HEK293 (cell line): ENCODE measurements at regions not wholly inside any gene's neighbourhood (a gene's known extent, or its start where the extent isn't known, plus 50 kb on each side); places are given as distances from the start of the nearest gene placed in this dataset.

Source experiments
- CTCF ChIA-PET: fragments of 350-600 bp; formaldehyde crosslinking; extraction: SDS; loops from one replicate; lab custom pipeline; 2021; ENCODE audit warnings: antibody characterized with exemption; lab: Yijun Ruan, JAX
- POLR2A ChIA-PET: fragments of 300-600 bp; formaldehyde crosslinking; extraction: SDS; loops from one replicate; lab custom pipeline; 2020; ENCODE audit warnings: antibody characterized with exemption, inconsistent platforms; lab: Yijun Ruan, JAX
- H3K27ac ChIP-seq: fragments of 200-500 bp; sonication (Bioruptor generic); 2 replicates; pipeline ENCODE4 v1.5.1; 2014; ENCODE audit warnings: low read depth, low read length, control low read depth, inconsistent platforms; ENCODE audit errors: extremely low read depth
- H3K36me3 ChIP-seq, 2 experiments: fragments of 200-500 bp in 1 of 2; sonication (Bioruptor generic) in 1 of 2; 1 replicate in 1 of 2; 2 replicates in 1 of 2; pipeline ENCODE4 v1.5.1; 2014 to 2017; ENCODE audit warnings: inconsistent platforms in 2 of 2, low read length in 2 of 2; ENCODE audit not compliant: control insufficient read depth in 2 of 2, insufficient read depth in 1 of 2
- H3K4me1 ChIP-seq: fragments of 200-500 bp; sonication (Bioruptor generic); 2 replicates; pipeline ENCODE4 v1.5.1; 2014; ENCODE audit warnings: mild to moderate bottlenecking, low read length, inconsistent platforms; ENCODE audit not compliant: control insufficient read depth, insufficient read depth
- H3K4me3 ChIP-seq: 2 replicates; pipeline ENCODE4 v1.5.1; 2011; ENCODE audit warnings: low read depth, mild to moderate bottlenecking, control low read depth, low read length, moderate library complexity
- H3K9me3 ChIP-seq: fragments of 200-500 bp; sonication (Bioruptor generic); 2 replicates; pipeline ENCODE4 v1.5.1; 2014; ENCODE audit warnings: low read depth, low read length, inconsistent platforms; ENCODE audit not compliant: control insufficient read depth, insufficient read depth
- GFI1B ChIP-seq: fragments of 450-650 bp; formaldehyde crosslinking; IDR thresholded peaks from 2 replicates; pipeline ENCODE4 v1.5.1; 2016; ENCODE audit warnings: missing biosample characterization, missing genetic modification characterization
- GLIS1 ChIP-seq: fragments of 450-650 bp; formaldehyde crosslinking; IDR thresholded peaks from 2 replicates; pipeline ENCODE4 v1.5.1; 2016; ENCODE audit warnings: missing biosample characterization, missing genetic modification characterization
- HOXC10 ChIP-seq: sonication (generic); formaldehyde crosslinking; IDR thresholded peaks from 2 replicates; pipeline ENCODE4 v1.8.1; 2023; ENCODE audit warnings: mild to moderate bottlenecking, missing genetic modification reagents
- HOXD13 ChIP-seq: sonication (generic); formaldehyde crosslinking; IDR thresholded peaks from 2 replicates; pipeline ENCODE4 v1.8.0; 2022; ENCODE audit warnings: missing genetic modification reagents, borderline replicate concordance
- SP3 ChIP-seq: fragments of 450-650 bp; formaldehyde crosslinking; IDR thresholded peaks from 2 replicates; pipeline ENCODE4 v1.5.1; 2016; ENCODE audit warnings: missing biosample characterization, missing genetic modification characterization
- ZIC2 ChIP-seq: fragments of 450-650 bp; formaldehyde crosslinking; IDR thresholded peaks from 2 replicates; pipeline ENCODE4 v1.5.1; 2016; ENCODE audit warnings: missing biosample characterization, missing genetic modification characterization
- ZNF112 ChIP-seq: fragments of 450-650 bp; formaldehyde crosslinking; IDR thresholded peaks from 2 replicates; pipeline ENCODE4 v1.5.0; 2017; ENCODE audit warnings: missing biosample characterization, missing genetic modification characterization
- ZNF157 ChIP-seq: fragments of 450-650 bp; formaldehyde crosslinking; IDR thresholded peaks from 2 replicates; pipeline ENCODE4 v1.5.1; 2016; ENCODE audit warnings: missing biosample characterization, missing genetic modification characterization
- ZNF2 ChIP-seq: fragments of 450-650 bp; formaldehyde crosslinking; IDR thresholded peaks from 2 replicates; pipeline ENCODE4 v1.5.1; 2016; ENCODE audit warnings: missing biosample characterization, missing genetic modification characterization
- ZNF274 ChIP-seq, 2 experiments: fragments of 200-500 bp in 1 of 2; fragments of 450-650 bp in 1 of 2; sonication (Bioruptor generic) in 1 of 2; formaldehyde crosslinking in 1 of 2; IDR thresholded peaks; 2 replicates each; pipeline versions ENCODE4 v1.5.1 to v1.6.1; 2014 to 2016; ENCODE audit warnings: borderline replicate concordance in 1 of 2, inconsistent platforms in 1 of 2, low read length in 1 of 2, missing biosample characterization in 1 of 2, missing genetic modification characterization in 1 of 2
- ZNF302 ChIP-seq: fragments of 450-650 bp; formaldehyde crosslinking; IDR thresholded peaks from 2 replicates; pipeline ENCODE4 v1.5.1; 2016; ENCODE audit warnings: missing biosample characterization, missing genetic modification characterization, low read depth
- ZNF324 ChIP-seq: fragments of 450-650 bp; formaldehyde crosslinking; IDR thresholded peaks from 2 replicates; pipeline ENCODE4 v1.5.1; 2016; ENCODE audit warnings: missing biosample characterization, missing genetic modification characterization
- ZNF335 ChIP-seq: fragments of 450-650 bp; formaldehyde crosslinking; conservative IDR thresholded peaks from 2 replicates; pipeline ENCODE4 v1.5.1; 2016; ENCODE audit warnings: missing biosample characterization, missing genetic modification characterization
- ZNF350 ChIP-seq: fragments of 450-650 bp; formaldehyde crosslinking; IDR thresholded peaks from 2 replicates; pipeline ENCODE4 v1.5.0; 2017; ENCODE audit warnings: missing biosample characterization, mild to moderate bottlenecking, missing genetic modification characterization
- ZNF571 ChIP-seq: fragments of 450-650 bp; formaldehyde crosslinking; IDR thresholded peaks from 2 replicates; pipeline ENCODE4 v1.5.0; 2017; ENCODE audit warnings: missing biosample characterization, missing genetic modification characterization
- ZNF585B ChIP-seq: fragments of 450-650 bp; formaldehyde crosslinking; IDR thresholded peaks from 2 replicates; pipeline ENCODE4 v1.5.1; 2016; ENCODE audit warnings: missing biosample characterization, missing genetic modification characterization
- ZNF624 ChIP-seq: fragments of 450-650 bp; formaldehyde crosslinking; IDR thresholded peaks from 2 replicates; pipeline ENCODE4 v1.5.1; 2017; ENCODE audit warnings: missing biosample characterization, missing genetic modification characterization
- ZNF654 ChIP-seq: fragments of 450-650 bp; formaldehyde crosslinking; IDR thresholded peaks from 2 replicates; pipeline ENCODE4 v1.5.1; 2016; ENCODE audit warnings: low read depth, missing biosample characterization, missing genetic modification characterization
- ZNF701 ChIP-seq: fragments of 450-650 bp; formaldehyde crosslinking; IDR thresholded peaks from 2 replicates; pipeline ENCODE4 v1.5.1; 2016; ENCODE audit warnings: missing biosample characterization, missing genetic modification characterization
- ZNF707 ChIP-seq: fragments of 450-650 bp; formaldehyde crosslinking; IDR thresholded peaks from 2 replicates; pipeline ENCODE4 v1.5.1; 2016; ENCODE audit warnings: missing biosample characterization, missing genetic modification characterization
- ZNF777 ChIP-seq: fragments of 450-650 bp; formaldehyde crosslinking; IDR thresholded peaks from 2 replicates; pipeline ENCODE4 v1.5.1; 2017; ENCODE audit warnings: missing biosample characterization, missing genetic modification characterization, borderline replicate concordance
- ZNF785 ChIP-seq: fragments of 450-650 bp; formaldehyde crosslinking; IDR thresholded peaks from 2 replicates; pipeline ENCODE4 v1.5.1; 2016; ENCODE audit warnings: missing biosample characterization, missing genetic modification characterization
- TF ChIP-seq, protein P1 (sequence below): fragments of 450-650 bp; formaldehyde crosslinking; IDR thresholded peaks from 2 replicates; pipeline ENCODE4 v1.5.1; 2016; ENCODE audit warnings: missing biosample characterization, missing genetic modification characterization
- TF ChIP-seq, protein P2 (sequence below): fragments of 450-650 bp; formaldehyde crosslinking; IDR thresholded peaks from 2 replicates; pipeline ENCODE4 v1.5.1; 2016; ENCODE audit warnings: missing biosample characterization, missing genetic modification characterization
- TF ChIP-seq, protein P3 (sequence below): fragments of 450-650 bp; formaldehyde crosslinking; IDR thresholded peaks from 2 replicates; pipeline ENCODE4 v1.5.1; 2016; ENCODE audit warnings: missing biosample characterization, missing genetic modification characterization, borderline replicate concordance
- TF ChIP-seq, protein P4 (sequence below): fragments of 450-650 bp; IDR thresholded peaks from 2 replicates; pipeline ENCODE4 v1.5.1; 2018; ENCODE audit warnings: missing biosample characterization, missing genetic modification characterization

DNA sequence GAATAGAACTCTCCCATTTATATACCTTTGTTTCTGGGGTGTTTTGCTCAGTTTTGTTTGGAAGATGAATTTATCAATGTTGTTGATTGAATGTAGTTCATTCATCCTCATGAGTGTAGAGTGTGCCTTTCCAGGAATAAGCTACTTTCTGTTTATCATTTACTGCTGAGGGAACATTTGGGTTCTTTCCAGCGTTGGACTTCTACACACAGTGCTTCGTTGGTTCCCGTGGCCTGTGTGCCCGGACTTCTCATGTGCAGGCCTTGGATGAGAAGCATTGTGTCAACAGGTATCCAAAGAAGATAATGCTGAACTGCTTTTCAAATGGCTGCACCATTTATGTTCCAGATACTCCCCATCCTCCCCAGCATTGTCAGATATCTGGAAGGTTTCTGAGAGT, 107.6 kb upstream of the TNS3 start (continued):
- TF ChIP-seq, protein P1, sequence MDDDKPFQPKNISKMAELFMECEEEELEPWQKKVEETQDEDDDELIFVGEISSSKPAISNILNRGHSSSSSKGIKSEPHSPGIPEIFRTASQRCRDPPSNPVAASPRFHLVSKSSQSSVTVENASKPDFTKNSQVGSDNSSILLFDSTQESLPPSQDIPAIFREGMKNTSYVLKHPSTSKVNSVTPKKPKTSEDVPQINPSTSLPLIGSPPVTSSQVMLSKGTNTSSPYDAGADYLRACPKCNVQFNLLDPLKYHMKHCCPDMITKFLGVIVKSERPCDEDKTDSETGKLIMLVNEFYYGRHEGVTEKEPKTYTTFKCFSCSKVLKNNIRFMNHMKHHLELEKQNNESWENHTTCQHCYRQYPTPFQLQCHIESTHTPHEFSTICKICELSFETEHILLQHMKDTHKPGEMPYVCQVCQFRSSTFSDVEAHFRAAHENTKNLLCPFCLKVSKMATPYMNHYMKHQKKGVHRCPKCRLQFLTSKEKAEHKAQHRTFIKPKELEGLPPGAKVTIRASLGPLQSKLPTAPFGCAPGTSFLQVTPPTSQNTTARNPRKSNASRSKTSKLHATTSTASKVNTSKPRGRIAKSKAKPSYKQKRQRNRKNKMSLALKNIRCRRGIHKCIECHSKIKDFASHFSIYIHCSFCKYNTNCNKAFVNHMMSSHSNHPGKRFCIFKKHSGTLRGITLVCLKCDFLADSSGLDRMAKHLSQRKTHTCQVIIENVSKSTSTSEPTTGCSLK (tag by site-specific recombination) = no peak
- TF ChIP-seq, protein P2, sequence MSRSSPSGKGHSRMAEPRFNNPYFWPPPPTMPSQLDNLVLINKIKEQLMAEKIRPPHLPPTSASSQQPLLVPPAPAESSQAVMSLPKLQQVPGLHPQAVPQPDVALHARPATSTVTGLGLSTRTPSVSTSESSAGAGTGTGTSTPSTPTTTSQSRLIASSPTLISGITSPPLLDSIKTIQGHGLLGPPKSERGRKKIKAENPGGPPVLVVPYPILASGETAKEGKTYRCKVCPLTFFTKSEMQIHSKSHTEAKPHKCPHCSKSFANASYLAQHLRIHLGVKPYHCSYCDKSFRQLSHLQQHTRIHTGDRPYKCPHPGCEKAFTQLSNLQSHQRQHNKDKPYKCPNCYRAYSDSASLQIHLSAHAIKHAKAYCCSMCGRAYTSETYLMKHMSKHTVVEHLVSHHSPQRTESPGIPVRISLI (tag by site-specific recombination) = no peak
- no peak for TF ChIP-seq ZNF112 (tag by site-specific recombination)
- no peak for TF ChIP-seq ZNF2 (tag by site-specific recombination)
- TF ChIP-seq ZNF350 (tag by site-specific recombination) = no peak

DNA sequence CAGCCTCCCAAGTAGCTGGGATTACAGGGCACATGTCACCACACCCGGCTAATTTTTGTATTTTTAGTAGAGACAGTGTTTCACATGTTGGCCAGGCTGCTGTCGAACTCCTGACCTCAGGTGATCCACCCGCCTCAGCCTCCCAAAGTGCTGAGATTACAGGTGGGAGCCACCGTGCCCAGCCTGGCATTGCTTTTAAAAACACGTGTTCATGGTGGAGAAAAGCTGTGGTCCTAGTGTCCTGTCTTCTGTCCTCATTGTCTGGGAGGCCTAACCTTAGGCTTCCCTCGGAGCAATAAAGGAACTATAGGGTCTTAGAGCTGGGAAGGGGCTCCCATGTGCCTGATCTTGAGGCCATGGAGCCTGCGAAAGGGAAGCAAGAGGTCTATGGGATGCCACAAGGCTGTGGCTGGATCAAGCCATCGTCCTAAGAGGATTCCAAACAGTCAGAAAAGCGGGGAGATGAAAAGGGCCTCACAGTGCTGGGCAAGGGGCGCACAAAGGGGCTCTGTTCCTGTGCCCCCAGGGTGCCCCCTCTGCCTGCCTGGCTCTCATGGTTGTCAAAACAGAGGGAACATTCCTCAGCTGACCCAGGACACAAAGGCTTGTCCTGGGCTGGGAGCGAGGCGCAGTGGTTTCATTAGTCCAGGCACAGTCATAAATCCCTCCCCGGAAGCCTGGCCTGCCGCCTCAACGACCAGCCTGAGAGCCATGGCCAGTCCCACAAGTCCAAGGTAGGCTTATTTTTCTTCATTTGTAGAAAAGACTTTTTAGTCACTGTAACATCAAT, 106.6 kb upstream of the TNS3 start:
- H3K9me3 ChIP-seq = no peaks in the 10 kb centered on the region
- no peak overlapping the region for H3K27ac ChIP-seq
- TF ChIP-seq ZNF302 (tag by site-specific recombination) = no peak
- no peak for TF ChIP-seq ZNF324 (tag by site-specific recombination)
- no peak for TF ChIP-seq ZNF624 (tag by site-specific recombination)
- no peak for TF ChIP-seq ZNF274 (IDR thresholded peaks at IDR 0.05; ENCODE audit: low read length)
- TF ChIP-seq ZNF274 (tag by site-specific recombination; IDR thresholded peaks at IDR 0.05; ENCODE audit: borderline replicate concordance) = no peak
- no peak for TF ChIP-seq ZIC2
- no peak for TF ChIP-seq ZNF157 (tag by site-specific recombination)
- no peak for TF ChIP-seq ZNF777 (tag by site-specific recombination)
- TF ChIP-seq, protein P3, sequence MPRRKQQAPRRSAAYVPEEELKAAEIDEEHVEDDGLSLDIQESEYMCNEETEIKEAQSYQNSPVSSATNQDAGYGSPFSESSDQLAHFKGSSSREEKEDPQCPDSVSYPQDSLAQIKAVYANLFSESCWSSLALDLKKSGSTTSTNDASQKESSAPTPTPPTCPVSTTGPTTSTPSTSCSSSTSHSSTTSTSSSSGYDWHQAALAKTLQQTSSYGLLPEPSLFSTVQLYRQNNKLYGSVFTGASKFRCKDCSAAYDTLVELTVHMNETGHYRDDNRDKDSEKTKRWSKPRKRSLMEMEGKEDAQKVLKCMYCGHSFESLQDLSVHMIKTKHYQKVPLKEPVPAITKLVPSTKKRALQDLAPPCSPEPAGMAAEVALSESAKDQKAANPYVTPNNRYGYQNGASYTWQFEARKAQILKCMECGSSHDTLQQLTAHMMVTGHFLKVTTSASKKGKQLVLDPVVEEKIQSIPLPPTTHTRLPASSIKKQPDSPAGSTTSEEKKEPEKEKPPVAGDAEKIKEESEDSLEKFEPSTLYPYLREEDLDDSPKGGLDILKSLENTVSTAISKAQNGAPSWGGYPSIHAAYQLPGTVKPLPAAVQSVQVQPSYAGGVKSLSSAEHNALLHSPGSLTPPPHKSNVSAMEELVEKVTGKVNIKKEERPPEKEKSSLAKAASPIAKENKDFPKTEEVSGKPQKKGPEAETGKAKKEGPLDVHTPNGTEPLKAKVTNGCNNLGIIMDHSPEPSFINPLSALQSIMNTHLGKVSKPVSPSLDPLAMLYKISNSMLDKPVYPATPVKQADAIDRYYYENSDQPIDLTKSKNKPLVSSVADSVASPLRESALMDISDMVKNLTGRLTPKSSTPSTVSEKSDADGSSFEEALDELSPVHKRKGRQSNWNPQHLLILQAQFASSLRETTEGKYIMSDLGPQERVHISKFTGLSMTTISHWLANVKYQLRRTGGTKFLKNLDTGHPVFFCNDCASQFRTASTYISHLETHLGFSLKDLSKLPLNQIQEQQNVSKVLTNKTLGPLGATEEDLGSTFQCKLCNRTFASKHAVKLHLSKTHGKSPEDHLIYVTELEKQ = no peak
- no peak for TF ChIP-seq ZNF701 (tag by site-specific recombination)
- TF ChIP-seq HOXC10 (CRISPR knock-in tag) = no peak
- no peak overlapping the region for H3K4me3 ChIP-seq
- no peaks in the 10 kb centered on the region for H3K36me3 ChIP-seq
- ChIA-PET CTCF (no interaction called here), POLR2A (no interaction called here)
- no peaks in the 10 kb centered on the region for H3K4me1 ChIP-seq

DNA sequence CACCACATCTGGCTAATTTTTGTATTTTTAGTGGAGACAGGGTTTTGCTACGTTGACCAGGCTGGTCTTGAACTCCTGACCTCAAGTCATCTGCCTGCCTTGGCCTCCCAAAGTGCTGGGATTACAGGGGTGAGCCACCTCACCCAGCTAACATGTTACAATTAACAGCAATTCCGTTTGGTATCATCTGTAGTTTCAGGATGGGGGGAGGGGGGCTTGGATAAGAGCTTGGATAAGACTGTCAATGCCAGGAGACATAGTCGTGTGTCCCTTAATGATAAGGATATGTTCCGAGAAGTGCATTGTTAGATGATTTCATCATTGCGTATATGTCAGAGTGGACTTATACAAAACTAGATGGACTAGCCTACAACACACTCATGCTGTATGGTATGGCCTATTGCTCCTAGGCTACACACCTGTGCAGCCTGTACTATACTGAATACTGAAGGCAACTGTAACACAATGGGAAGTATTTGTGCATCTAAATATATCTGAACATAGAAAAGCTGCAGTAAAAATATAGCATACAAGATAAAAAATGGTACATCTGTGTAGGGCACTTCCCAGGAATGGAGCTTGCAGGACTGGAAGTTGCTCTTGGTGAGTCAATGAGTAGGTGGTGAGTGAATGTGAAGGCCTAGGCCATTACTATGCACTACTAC, 103.9 kb upstream of the TNS3 start:
- Histone ChIP-seq H3K9me3 (no peaks in the 10 kb centered on the region), H3K4me1 (no peaks in the 10 kb centered on the region), H3K4me3 (no peak overlapping the region), H3K36me3 (no peaks in the 10 kb centered on the region), H3K27ac (no peak overlapping the region)
- CTCF ChIA-PET = interaction anchor here (0.6 kb wide), 1 partner anchor 39 kb away, joined by 3 read pairs; no protein-coding TSS in a partner anchor
- POLR2A ChIA-PET = no interaction called here
- TF ChIP-seq GLIS1 (tag by site-specific recombination) = no peak
- TF ChIP-seq GFI1B (tag by site-specific recombination) = no peak
- TF ChIP-seq ZNF654 (tag by site-specific recombination) = no peak
- TF ChIP-seq ZNF571 (tag by site-specific recombination) = no peak
- TF ChIP-seq HOXD13 (CRISPR knock-in tag) = no peak
- no peak for TF ChIP-seq ZNF335
- no peak for TF ChIP-seq SP3 (tag by site-specific recombination)
- no peak for TF ChIP-seq ZNF585B
- TF ChIP-seq ZNF707 (tag by site-specific recombination) = no peak
- TF ChIP-seq, protein P4, sequence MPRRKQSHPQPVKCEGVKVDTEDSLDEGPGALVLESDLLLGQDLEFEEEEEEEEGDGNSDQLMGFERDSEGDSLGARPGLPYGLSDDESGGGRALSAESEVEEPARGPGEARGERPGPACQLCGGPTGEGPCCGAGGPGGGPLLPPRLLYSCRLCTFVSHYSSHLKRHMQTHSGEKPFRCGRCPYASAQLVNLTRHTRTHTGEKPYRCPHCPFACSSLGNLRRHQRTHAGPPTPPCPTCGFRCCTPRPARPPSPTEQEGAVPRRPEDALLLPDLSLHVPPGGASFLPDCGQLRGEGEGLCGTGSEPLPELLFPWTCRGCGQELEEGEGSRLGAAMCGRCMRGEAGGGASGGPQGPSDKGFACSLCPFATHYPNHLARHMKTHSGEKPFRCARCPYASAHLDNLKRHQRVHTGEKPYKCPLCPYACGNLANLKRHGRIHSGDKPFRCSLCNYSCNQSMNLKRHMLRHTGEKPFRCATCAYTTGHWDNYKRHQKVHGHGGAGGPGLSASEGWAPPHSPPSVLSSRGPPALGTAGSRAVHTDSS (tag by site-specific recombination) = no peak
- no peak for TF ChIP-seq ZNF785 (tag by site-specific recombination)
